ENCODE measurements at regions not wholly inside any gene's neighbourhood (a gene's known extent, or its start where the extent isn't known, plus 50 kb on each side); places are given as distances from the start of the nearest gene placed in this dataset.
A peak's percentile ranks its signal among the peaks of the same experiment; 100 is the strongest.

DNA sequence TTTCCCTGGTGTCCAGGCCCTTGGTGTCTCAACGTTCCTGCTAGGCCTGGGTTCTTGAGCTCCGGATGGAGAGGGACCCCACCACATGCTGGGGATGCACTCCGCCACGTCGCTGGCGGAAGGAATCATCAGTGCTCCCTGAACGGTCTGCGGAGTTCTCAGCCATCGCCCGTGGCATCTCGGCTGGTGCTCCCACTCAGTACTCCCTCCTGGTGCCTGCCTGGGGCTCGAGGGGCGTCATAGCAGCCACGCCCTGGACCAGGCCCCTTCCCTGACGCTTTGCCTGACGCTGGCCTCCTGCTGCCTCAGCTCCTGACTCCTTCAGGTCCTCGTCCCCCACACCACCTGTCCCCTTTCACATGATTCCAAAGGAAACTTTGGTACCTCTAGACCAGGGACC, 95.9 kb upstream of the CIBAR2 start:
- DNase-seq (ENCODE audit: low read depth, low spot score), result no peak
- in situ Hi-C loops (cut with HindIII; ENCODE audit: low sequenced_read_pairs), result no loop called here
- TF ChIP-seq, protein P1, sequence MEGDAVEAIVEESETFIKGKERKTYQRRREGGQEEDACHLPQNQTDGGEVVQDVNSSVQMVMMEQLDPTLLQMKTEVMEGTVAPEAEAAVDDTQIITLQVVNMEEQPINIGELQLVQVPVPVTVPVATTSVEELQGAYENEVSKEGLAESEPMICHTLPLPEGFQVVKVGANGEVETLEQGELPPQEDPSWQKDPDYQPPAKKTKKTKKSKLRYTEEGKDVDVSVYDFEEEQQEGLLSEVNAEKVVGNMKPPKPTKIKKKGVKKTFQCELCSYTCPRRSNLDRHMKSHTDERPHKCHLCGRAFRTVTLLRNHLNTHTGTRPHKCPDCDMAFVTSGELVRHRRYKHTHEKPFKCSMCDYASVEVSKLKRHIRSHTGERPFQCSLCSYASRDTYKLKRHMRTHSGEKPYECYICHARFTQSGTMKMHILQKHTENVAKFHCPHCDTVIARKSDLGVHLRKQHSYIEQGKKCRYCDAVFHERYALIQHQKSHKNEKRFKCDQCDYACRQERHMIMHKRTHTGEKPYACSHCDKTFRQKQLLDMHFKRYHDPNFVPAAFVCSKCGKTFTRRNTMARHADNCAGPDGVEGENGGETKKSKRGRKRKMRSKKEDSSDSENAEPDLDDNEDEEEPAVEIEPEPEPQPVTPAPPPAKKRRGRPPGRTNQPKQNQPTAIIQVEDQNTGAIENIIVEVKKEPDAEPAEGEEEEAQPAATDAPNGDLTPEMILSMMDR (IDR thresholded peaks at IDR 0.05; ENCODE audit: low read depth, low read length), result no peak
- no peak overlapping the region for H3K4me3 ChIP-seq (ENCODE audit: low read depth, low read length)

DNA sequence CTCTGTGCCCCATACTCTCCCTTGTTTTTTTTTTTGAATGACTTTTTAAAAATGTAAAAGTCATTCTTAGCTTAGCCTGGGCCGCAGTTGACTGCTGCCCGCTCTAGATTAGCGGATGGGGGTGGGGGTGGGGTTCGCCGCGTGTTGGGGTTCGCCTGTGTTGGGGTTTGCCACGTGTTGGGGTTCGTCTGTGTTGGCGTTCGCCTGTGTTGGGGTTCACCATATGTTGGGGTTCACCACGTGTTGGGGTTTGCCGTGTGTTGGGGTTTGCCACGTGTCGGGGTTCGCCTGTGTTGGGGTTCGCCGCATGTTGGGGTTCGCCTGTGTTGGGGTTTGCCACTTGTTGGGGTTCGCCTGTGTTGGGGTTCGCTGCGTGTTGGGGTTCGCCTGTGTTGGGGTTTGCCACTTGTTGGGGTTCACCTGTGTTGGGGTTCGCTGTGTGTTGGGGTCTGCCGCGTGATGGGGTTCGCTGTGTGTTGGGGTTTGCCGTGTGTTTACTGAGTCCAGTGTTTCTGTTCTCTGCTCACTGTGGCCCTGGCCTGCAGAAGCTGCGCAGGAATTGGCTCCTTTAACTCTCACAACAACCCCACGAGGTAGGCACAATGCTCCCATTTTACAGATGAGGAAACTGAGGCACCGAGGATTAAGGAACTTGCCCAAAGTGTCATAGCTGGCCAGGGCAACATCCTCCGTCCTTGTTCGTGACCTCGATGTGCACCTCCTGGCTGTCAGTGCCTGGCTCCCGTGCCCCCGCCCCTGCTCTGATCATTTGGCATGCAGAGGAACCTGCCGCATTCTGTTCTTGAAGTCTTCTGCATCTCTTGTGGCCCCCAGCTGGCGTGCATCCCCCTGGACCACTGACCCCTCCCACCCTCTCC, 96.6 kb upstream of the CIBAR2 start:
- in situ Hi-C loops (cut with HindIII; ENCODE audit: low sequenced_read_pairs), result no loop called here
- no peak overlapping the region for H3K4me3 ChIP-seq (ENCODE audit: low read depth, low read length)
- no peak for DNase-seq (ENCODE audit: low read depth, low spot score)
- TF ChIP-seq, protein P1 (IDR thresholded peaks at IDR 0.05; ENCODE audit: low read depth, low read length), result no peak

DNA sequence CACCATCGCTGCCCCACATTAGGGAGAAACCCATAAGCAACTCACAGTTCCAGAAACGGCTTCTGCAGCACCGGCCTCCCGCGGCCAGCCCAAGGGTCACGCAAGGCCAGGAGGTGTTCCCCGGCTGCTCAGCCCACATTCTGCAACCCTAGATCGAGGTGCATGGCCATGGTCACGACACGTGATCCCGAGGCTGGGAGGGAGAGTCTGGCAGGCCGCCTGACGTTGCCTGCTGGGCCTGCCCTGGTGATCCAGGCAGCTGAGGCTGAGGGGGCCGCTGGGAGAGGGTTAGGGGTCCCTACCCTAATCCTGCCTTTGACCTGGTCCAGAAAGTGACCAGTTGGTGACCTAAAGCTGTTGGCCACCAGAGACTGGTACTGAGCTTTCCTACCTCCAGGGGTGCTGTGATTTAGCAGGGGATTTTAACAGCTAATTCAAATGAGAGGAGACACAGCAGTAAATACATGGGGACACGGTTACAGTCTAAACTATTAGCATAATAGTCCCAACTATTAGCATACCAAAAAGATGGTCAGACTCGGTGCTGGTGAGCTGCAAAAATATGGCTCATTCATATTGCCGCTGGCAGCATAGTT, 97.4 kb upstream of the CIBAR2 start:
- in situ Hi-C loops (cut with HindIII; ENCODE audit: low sequenced_read_pairs), result no loop called here
- H3K4me3 ChIP-seq (ENCODE audit: low read depth, low read length), result no peak overlapping the region
- DNase-seq (ENCODE audit: low read depth, low spot score), result no peak
- TF ChIP-seq, protein P1 (IDR thresholded peaks at IDR 0.05; ENCODE audit: low read depth, low read length), result peak; percentile 17

DNA sequence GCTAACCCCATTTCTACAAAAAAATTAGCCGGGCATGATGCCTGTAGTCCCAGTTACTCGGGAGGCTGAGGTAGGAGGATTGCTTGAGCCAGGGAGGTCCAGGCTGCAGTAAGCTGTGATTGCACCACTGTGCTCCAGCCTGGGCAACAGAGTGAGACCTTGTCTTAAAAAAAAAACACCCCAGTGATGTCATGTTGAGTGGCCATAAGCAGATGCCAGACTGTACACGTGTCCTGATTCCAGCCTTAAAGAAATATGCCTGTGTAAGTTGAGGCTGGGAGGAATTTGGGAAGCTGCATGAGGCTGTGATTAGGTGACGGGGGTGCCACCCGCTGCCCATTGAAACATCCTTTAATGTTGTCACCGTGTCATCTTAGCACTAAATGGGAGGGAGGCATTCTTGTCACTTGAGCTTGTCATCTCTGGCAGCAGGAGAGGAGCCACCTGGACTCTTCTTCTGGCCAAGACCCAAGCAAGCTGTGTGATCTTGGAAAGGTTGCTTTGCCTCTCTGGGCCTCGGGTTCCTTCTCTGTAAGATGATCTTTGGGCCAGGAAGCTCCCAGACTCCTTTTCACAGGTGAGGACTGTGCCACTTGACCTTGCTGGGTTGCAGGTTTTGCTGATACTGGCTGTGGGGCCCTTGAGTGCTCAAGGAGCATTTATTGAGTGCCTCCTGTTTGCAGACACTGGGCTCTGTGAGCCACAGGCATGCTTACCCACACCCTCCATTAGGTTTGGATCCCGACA, 98.3 kb upstream of the CIBAR2 start:
- peak; percentile 75 for DNase-seq (ENCODE audit: low read depth, low spot score)
- H3K4me3 ChIP-seq (ENCODE audit: low read depth, low read length), result no peak overlapping the region
- in situ Hi-C loops (cut with HindIII; ENCODE audit: low sequenced_read_pairs), result no loop called here

DNA sequence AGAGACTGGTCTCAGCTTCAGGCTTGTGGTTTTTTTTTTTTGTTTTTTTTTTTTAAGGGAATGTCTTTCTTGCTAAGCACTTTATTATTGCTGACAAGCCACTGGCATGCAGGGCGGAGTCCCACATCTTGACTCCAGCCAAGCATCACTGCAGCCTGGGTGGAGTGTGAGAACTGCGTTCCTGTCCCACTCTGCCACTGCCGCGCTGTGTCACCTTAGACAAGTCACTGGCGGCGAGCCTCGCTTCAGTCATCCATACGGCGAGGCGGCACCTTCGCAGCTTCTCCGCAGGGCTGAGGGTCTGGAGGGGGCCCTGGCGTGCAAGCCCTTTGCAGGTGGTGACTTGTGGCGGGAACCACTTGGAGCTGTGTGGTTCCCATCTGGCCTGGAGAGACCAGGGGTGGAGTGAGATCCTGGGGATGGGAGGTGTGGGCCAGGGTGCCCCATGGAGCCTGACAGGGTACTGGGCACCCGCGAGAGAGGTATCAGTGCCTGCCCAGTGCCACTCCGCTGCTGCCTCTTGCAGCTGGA, 99.1 kb upstream of the CIBAR2 start:
- no peak overlapping the region for H3K4me3 ChIP-seq (ENCODE audit: low read depth, low read length)
- in situ Hi-C loops (cut with HindIII; ENCODE audit: low sequenced_read_pairs), result no loop called here
- DNase-seq (ENCODE audit: low read depth, low spot score), result peak; percentile 67
- TF ChIP-seq, protein P1 (IDR thresholded peaks at IDR 0.05; ENCODE audit: low read depth, low read length), result no peak

More for the DNA sequence above, 98.3 kb upstream of the CIBAR2 start:
- TF ChIP-seq, protein P1 (IDR thresholded peaks at IDR 0.05; ENCODE audit: low read depth, low read length), result no peak

DNA sequence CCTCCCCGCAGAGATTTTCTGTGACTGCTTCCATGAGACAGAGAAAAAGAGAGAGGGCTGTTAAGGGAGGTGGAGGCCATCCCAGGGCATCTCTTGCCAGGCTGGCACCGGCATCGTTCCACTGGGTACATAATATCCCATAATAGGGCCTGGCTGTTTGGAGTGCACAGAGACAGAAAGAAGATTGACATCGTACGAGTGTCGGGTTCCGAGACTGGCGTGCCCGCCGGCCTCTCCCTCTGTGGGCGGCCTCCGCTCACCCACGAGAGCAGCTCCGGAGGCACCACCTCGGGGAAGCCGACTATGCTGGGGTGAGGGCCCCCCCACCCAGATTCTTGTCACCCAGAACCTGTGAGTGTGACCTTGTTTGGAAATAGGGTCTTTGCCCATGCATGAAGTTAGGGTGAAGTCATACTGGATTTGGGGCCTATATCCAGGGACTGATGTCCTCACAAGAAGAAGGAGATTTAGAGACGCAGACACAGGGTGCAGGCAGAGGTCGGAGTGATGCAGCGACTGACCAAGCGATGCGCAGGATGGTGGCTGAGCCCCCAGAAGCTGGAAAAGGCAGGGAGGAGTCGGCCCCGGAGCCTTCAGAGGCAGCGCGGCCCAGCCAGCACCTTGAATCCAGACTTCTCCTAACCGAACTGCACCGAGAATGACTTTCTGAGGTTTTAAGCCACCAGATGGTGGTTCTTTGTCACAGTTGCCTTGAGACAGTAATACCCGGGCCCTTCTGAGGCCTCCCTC, 101.8 kb upstream of the CIBAR2 start:
- DNase-seq (ENCODE audit: low read depth, low spot score), result no peak
- TF ChIP-seq, protein P1 (IDR thresholded peaks at IDR 0.05; ENCODE audit: low read depth, low read length), result no peak
- in situ Hi-C loops (cut with HindIII; ENCODE audit: low sequenced_read_pairs), result no loop called here

More for the DNA sequence above, 101.8 kb upstream of the CIBAR2 start:
- H3K4me3 ChIP-seq (ENCODE audit: low read depth, low read length), result no peak overlapping the region

Measured in astrocyte of the spinal cord (primary cell).